Trophoblast cell (in vitro differentiated cells and primary cell): ENCODE measurements at regions not wholly inside any gene's neighbourhood (a gene's known extent, or its start where the extent isn't known, plus 50 kb on each side); places are given as distances from the start of the nearest gene placed in this dataset.

Experiments used
- DNase-seq, 2 donors: peaks; one replicate each; pipeline ENCODE4 v3.0.0-alpha.2; 2016
- H2AFZ ChIP-seq: 2 replicates; pipeline ENCODE4 v1.6.1; 2013; ENCODE audit warnings: low read length, moderate library complexity, mild to moderate bottlenecking; ENCODE audit not compliant: insufficient read depth, poor library complexity
- H2AK5ac ChIP-seq: 2 replicates; pipeline ENCODE4 v1.6.1; 2013; ENCODE audit warnings: mild to moderate bottlenecking, low read length
- H2BK120ac ChIP-seq: 2 replicates; pipeline ENCODE4 v1.6.1; 2013; ENCODE audit warnings: low read length, mild to moderate bottlenecking, moderate library complexity; ENCODE audit not compliant: insufficient read depth, poor library complexity
- H2BK12ac ChIP-seq: 2 replicates; pipeline ENCODE4 v1.6.1; 2013; ENCODE audit warnings: mild to moderate bottlenecking, low read length, moderate library complexity
- H2BK5ac ChIP-seq: 2 replicates; pipeline ENCODE4 v1.6.1; 2013; ENCODE audit warnings: low read length, low read depth, moderate library complexity, mild to moderate bottlenecking; ENCODE audit not compliant: poor library complexity
- H3K14ac ChIP-seq: 2 replicates; pipeline ENCODE4 v1.6.1; 2013; ENCODE audit warnings: mild to moderate bottlenecking, low read length
- H3K18ac ChIP-seq: 2 replicates; pipeline ENCODE4 v1.6.1; 2013; ENCODE audit warnings: mild to moderate bottlenecking, low read length
- H3K23ac ChIP-seq: 2 replicates; pipeline ENCODE4 v1.6.1; 2013; ENCODE audit warnings: low read length
- H3K27ac ChIP-seq: 2 replicates; pipeline ENCODE4 v1.5.1; 2013; ENCODE audit warnings: low read depth, mild to moderate bottlenecking, inconsistent platforms, low read length, moderate library complexity
- H3K27me3 ChIP-seq: 2 replicates; pipeline ENCODE4 v1.6.1; 2013; ENCODE audit warnings: inconsistent platforms, mild to moderate bottlenecking, low read length, moderate library complexity; ENCODE audit not compliant: insufficient read depth
- H3K36me3 ChIP-seq, 2 experiments: 1 replicate in 1 of 2; 2 replicates in 1 of 2; pipeline ENCODE4 v1.6.1; 2013; ENCODE audit warnings: low read length in 2 of 2, mild to moderate bottlenecking in 2 of 2, moderate library complexity in 1 of 2; ENCODE audit not compliant: insufficient read depth in 2 of 2, control insufficient read depth in 1 of 2
- H3K4ac ChIP-seq: 2 replicates; pipeline ENCODE4 v1.6.1; 2013; ENCODE audit warnings: low read depth, mild to moderate bottlenecking, low read length, moderate library complexity
- H3K4me1 ChIP-seq, 2 experiments: 1 replicate in 1 of 2; 2 replicates in 1 of 2; pipeline ENCODE4 v1.6.1; 2013; ENCODE audit warnings: low read length in 2 of 2, mild to moderate bottlenecking in 2 of 2, moderate library complexity in 1 of 2; ENCODE audit not compliant: insufficient read depth in 2 of 2, control insufficient read depth in 1 of 2
- H3K4me2 ChIP-seq: 2 replicates; pipeline ENCODE4 v1.6.1; 2013; ENCODE audit warnings: inconsistent platforms, mild to moderate bottlenecking, low read length, moderate library complexity
- H3K4me3 ChIP-seq: 2 replicates; pipeline ENCODE4 v1.5.1; 2013; ENCODE audit warnings: mild to moderate bottlenecking, low read depth, low read length, inconsistent platforms
- H3K79me1 ChIP-seq: one replicate; pipeline ENCODE4 v1.6.1; 2013; ENCODE audit warnings: low read length
- H3K79me2 ChIP-seq: 2 replicates; pipeline ENCODE4 v1.6.1; 2013; ENCODE audit warnings: low read length, mild to moderate bottlenecking; ENCODE audit not compliant: control insufficient read depth, insufficient read depth, poor library complexity
- H3K9ac ChIP-seq: 2 replicates; pipeline ENCODE4 v1.6.1; 2013; ENCODE audit warnings: mild to moderate bottlenecking, low read length
- H3K9me3 ChIP-seq: 2 replicates; pipeline ENCODE4 v1.6.1; 2013; ENCODE audit warnings: low read depth, mild to moderate bottlenecking, control low read depth, inconsistent platforms, low read length; ENCODE audit not compliant: insufficient read depth
- H4K12ac ChIP-seq: 2 replicates; pipeline ENCODE4 v1.6.1; 2013; ENCODE audit warnings: low read depth, mild to moderate bottlenecking, low read length, moderate library complexity
- H4K8ac ChIP-seq: 2 replicates; pipeline ENCODE4 v1.6.1; 2013; ENCODE audit warnings: low read depth, mild to moderate bottlenecking, low read length, moderate library complexity
- H4K91ac ChIP-seq: one replicate; pipeline ENCODE4 v1.6.1; 2013; ENCODE audit warnings: low read depth, mild to moderate bottlenecking, low read length, moderate library complexity
- WGBS: extraction: QIAGEN DNeasy Blood & Tissue Kit; methylation state at CpG from one replicate; pipeline ENCODE4 v1.1.7; 2013; ENCODE audit warnings: missing lambda C conversion rate; ENCODE audit not compliant: insufficient read length, insufficient coverage; ENCODE audit errors: extremely low coverage; 5-methylcytosine and 5-hydroxymethylcytosine counted together

DNA sequence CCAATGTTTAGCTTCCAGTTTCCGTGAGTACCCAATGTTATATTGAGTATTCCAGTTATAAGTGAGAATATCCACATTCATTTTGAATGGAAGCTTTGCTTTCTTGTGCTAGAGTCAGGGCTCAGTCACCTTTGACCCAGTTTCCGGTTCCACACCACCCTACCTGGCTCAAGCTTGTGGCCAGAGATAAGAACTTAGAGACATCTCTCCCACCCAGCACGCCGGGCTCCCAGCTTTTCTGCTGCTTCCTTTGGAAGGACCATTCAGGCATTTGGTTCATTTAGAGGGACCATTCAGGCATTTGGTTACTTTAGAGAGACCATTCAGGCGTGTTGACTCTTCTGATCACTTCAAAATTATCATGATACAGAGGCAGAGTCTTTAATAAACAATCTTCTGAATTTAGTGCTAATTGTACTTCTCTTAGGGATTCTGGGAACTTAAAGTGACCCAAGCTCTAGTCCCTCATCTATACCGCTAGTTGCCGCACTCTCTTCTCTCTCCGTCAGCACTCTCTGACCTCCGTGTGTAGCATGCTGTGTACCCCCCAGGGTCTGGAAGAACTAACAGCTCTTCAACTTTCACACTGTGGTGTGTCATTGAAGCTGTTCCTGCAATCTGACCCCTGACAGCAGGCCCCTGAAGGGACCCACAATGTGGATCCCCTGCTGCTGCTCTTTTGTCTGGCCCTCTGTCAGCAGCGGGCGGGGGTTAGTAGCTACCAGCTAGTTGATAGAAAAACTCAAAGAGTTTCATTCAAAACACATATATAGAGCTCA is 943.1 kb downstream of the ARAP2 start:
- no peak overlapping the region for H3K4ac ChIP-seq
- no peak overlapping the region for H4K91ac ChIP-seq
- WGBS, result no CpG with 5 or more reads among the region's 11 CpGs
- no peak overlapping the region for H3K14ac ChIP-seq
- no peak overlapping the region for H3K23ac ChIP-seq
- H3K4me3 ChIP-seq, result no peak overlapping the region
- H3K79me1 ChIP-seq, result no peaks in the 10 kb centered on the region
- H2BK120ac ChIP-seq, result no peak overlapping the region
- no peak overlapping the region for H3K27ac ChIP-seq
- H3K18ac ChIP-seq, result no peak overlapping the region
- H2BK12ac ChIP-seq, result no peak overlapping the region
- H2AK5ac ChIP-seq, result no peak overlapping the region
- H2BK5ac ChIP-seq, result no peak overlapping the region
- no peaks in the 10 kb centered on the region for H3K9me3 ChIP-seq
- H2AFZ ChIP-seq, result peak overlapping the region; percentile 35
- peak overlapping the region; percentile 43 for H4K8ac ChIP-seq
- no peaks in the 10 kb centered on the region for H3K36me3 ChIP-seq
- no peaks in the 10 kb centered on the region for H3K27me3 ChIP-seq
- DNase-seq, result no peak
- H3K4me2 ChIP-seq, result no peak overlapping the region
- no peaks in the 10 kb centered on the region for H3K4me1 ChIP-seq
- H4K12ac ChIP-seq, result no peak overlapping the region
- no peak overlapping the region for H3K9ac ChIP-seq
- H3K79me2 ChIP-seq, result no peaks in the 10 kb centered on the region

- H4K8ac ChIP-seq, result no peak overlapping the region
- H4K91ac ChIP-seq, result no peak overlapping the region
- H3K18ac ChIP-seq, result no peak overlapping the region
- no peak for DNase-seq
- H2BK12ac ChIP-seq, result no peak overlapping the region
- no peak overlapping the region for H3K4ac ChIP-seq
- no peaks in the 10 kb centered on the region for H3K79me2 ChIP-seq
- no peak overlapping the region for H2BK5ac ChIP-seq
- no peaks in the 10 kb centered on the region for H3K27me3 ChIP-seq
- no peak overlapping the region for H3K9ac ChIP-seq
- H4K12ac ChIP-seq, result no peak overlapping the region
- no peak overlapping the region for H2BK120ac ChIP-seq
- no peaks in the 10 kb centered on the region for H3K4me1 ChIP-seq
- H3K9me3 ChIP-seq, result peaks cover 1% of the 10 kb centered on the region
- no peak overlapping the region for H2AFZ ChIP-seq
- H3K23ac ChIP-seq, result no peak overlapping the region
- no peak overlapping the region for H2AK5ac ChIP-seq
- H3K79me1 ChIP-seq, result no peaks in the 10 kb centered on the region
- H3K27ac ChIP-seq, result no peak overlapping the region
- H3K4me3 ChIP-seq, result no peak overlapping the region
- no peak overlapping the region for H3K4me2 ChIP-seq
- no peaks in the 10 kb centered on the region for H3K36me3 ChIP-seq
- no peak overlapping the region for H3K14ac ChIP-seq
These were observed 928.9 kb downstream of the ARAP2 start for GRCh38 chr4:35315419-35315818.

DNA sequence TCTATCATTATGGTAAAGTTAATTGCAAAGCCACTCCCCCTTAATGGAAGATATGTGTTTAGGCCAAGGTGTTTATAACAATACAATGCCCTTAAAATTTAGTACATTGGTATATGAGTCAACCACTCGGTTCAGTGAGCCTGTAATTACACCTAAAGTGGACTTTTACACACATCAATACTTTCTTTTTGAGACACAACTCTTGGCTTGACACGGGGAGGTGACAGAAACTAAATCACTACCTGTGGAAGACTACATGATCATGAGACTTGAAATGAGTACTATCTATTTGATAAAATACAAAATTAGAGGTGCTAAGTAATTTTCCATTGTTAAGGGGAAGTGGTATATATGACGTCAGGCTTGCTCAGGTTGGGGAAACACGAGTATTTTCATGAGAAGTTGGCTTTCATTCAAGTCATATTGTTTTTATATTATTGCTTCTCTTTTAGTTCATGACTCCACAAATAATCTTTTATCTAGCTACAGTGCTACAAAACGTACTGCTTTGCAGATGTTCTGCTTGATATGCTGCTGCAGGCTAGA is 918.3 kb downstream of the ARAP2 start:
- Histone ChIP-seq H2AFZ (no peak overlapping the region), H3K18ac (no peak overlapping the region), H3K14ac (no peak overlapping the region), H4K8ac (no peak overlapping the region), H3K79me1 (no peaks in the 10 kb centered on the region), H2AK5ac (no peak overlapping the region), H3K79me2 (no peaks in the 10 kb centered on the region), H2BK120ac (no peak overlapping the region), H3K27me3 (no peaks in the 10 kb centered on the region), H2BK5ac (no peak overlapping the region), H3K4ac (no peak overlapping the region), H3K4me3 (no peak overlapping the region), H3K9ac (no peak overlapping the region), H4K91ac (no peak overlapping the region), H3K4me2 (no peak overlapping the region), H4K12ac (no peak overlapping the region), H2BK12ac (no peak overlapping the region), H3K27ac (no peak overlapping the region), H3K23ac (no peak overlapping the region), H3K4me1 (no peaks in the 10 kb centered on the region), H3K36me3 (no peaks in the 10 kb centered on the region), H3K9me3 (no peaks in the 10 kb centered on the region)
- no CpG with 5 or more reads among the region's 5 CpGs for WGBS
- DNase-seq, result no peak

GRCh38 chr4:35342833-35343232 is 901.5 kb downstream of the ARAP2 start:
- no peak overlapping the region for H2BK120ac ChIP-seq
- no peaks in the 10 kb centered on the region for H3K4me1 ChIP-seq
- H3K27me3 ChIP-seq, result no peaks in the 10 kb centered on the region
- H3K9me3 ChIP-seq, result no peaks in the 10 kb centered on the region
- H3K23ac ChIP-seq, result no peak overlapping the region
- H3K27ac ChIP-seq, result no peak overlapping the region
- H4K8ac ChIP-seq, result no peak overlapping the region
- no peaks in the 10 kb centered on the region for H3K79me1 ChIP-seq
- H4K91ac ChIP-seq, result no peak overlapping the region
- H3K4me2 ChIP-seq, result no peak overlapping the region
- no peak overlapping the region for H3K4ac ChIP-seq
- DNase-seq, result no peak
- no peak overlapping the region for H4K12ac ChIP-seq
- no peaks in the 10 kb centered on the region for H3K79me2 ChIP-seq
- H3K36me3 ChIP-seq, result no peaks in the 10 kb centered on the region
- no peak overlapping the region for H3K4me3 ChIP-seq
- no peak overlapping the region for H3K18ac ChIP-seq
- H2AK5ac ChIP-seq, result no peak overlapping the region
- H3K14ac ChIP-seq, result no peak overlapping the region
- no peak overlapping the region for H3K9ac ChIP-seq
- no CpG with 5 or more reads among the region's 2 CpGs for WGBS
- H2BK5ac ChIP-seq, result no peak overlapping the region
- H2BK12ac ChIP-seq, result no peak overlapping the region
- H2AFZ ChIP-seq, result no peak overlapping the region
